ENCODE measurements at regions not wholly inside any gene's neighbourhood (a gene's known extent, or its start where the extent isn't known, plus 50 kb on each side); places are given as distances from the start of the nearest gene placed in this dataset.

GRCh38 chr2:128809259-128809636 lies 490.6 kb upstream of the HS6ST1 start:
- DNase-seq (ENCODE audit: low read depth), result no peak

- no peak for DNase-seq (ENCODE audit: low read depth)
Measured at GRCh38 chr2:128809880-128810279, 491.2 kb upstream of the HS6ST1 start.

- DNase-seq (ENCODE audit: low read depth), result no peak
Measured at GRCh38 chr2:128812183-128812940, 493.7 kb upstream of the HS6ST1 start.

GRCh38 chr2:128813352-128814034 lies 494.8 kb upstream of the HS6ST1 start:
- DNase-seq (ENCODE audit: low read depth), result no peak

GRCh38 chr2:128815248-128815647 lies 496.6 kb upstream of the HS6ST1 start:
- DNase-seq (ENCODE audit: low read depth), result no peak

- no peak for DNase-seq (ENCODE audit: low read depth)
Measured at GRCh38 chr2:128817171-128817570, 498.5 kb upstream of the HS6ST1 start.

- DNase-seq (ENCODE audit: low read depth), result no peak
Measured at GRCh38 chr2:128817813-128818212, 499.1 kb upstream of the HS6ST1 start.

GRCh38 chr2:128818248-128818647 lies 499.6 kb upstream of the HS6ST1 start:
- DNase-seq (ENCODE audit: low read depth), result no peak

GRCh38 chr2:128818704-128819491 lies 500.2 kb upstream of the HS6ST1 start:
- no peak for DNase-seq (ENCODE audit: low read depth)

GRCh38 chr2:128820452-128820851 lies 501.8 kb upstream of the HS6ST1 start:
- no peak for DNase-seq (ENCODE audit: low read depth)

- DNase-seq (ENCODE audit: low read depth), result no peak
Measured at GRCh38 chr2:128821010-128821409, 502.3 kb upstream of the HS6ST1 start.

GRCh38 chr2:128832946-128833663 lies 514.4 kb upstream of the HS6ST1 start:
- no peak for DNase-seq (ENCODE audit: low read depth)

GRCh38 chr2:128833664-128834027 lies 515.0 kb upstream of the HS6ST1 start:
- no peak for DNase-seq (ENCODE audit: low read depth)

- DNase-seq (ENCODE audit: low read depth), result no peak
Measured at GRCh38 chr2:128834207-128834879, 515.7 kb upstream of the HS6ST1 start.

GRCh38 chr2:128834880-128835252 lies 516.2 kb upstream of the HS6ST1 start:
- no peak for DNase-seq (ENCODE audit: low read depth)

- DNase-seq (ENCODE audit: low read depth), result no peak
Measured at GRCh38 chr2:128835342-128835855, 516.7 kb upstream of the HS6ST1 start.

- DNase-seq (ENCODE audit: low read depth), result no peak
Measured at GRCh38 chr2:128835974-128836373, 517.3 kb upstream of the HS6ST1 start.

GRCh38 chr2:128836559-128837100 lies 518.0 kb upstream of the HS6ST1 start:
- DNase-seq (ENCODE audit: low read depth), result no peak

- no peak for DNase-seq (ENCODE audit: low read depth)
Measured at GRCh38 chr2:128838244-128838643, 519.6 kb upstream of the HS6ST1 start.

GRCh38 chr2:128841803-128842202 lies 523.1 kb upstream of the HS6ST1 start:
- no peak for DNase-seq (ENCODE audit: low read depth)

GRCh38 chr2:128867311-128867710 lies 548.6 kb upstream of the HS6ST1 start:
- no peak for DNase-seq (ENCODE audit: low read depth)
